ENCODE measurements at regions not wholly inside any gene's neighbourhood (a gene's known extent, or its start where the extent isn't known, plus 50 kb on each side); places are given as distances from the start of the nearest gene placed in this dataset.

GRCh38 chrX:42954880-42955279 is 176.9 kb upstream of the PPP1R2C start:
- Histone ChIP-seq H3K4me1 (ENCODE audit: control insufficient read depth, extremely low read depth, insufficient read depth, low read length) (no peaks in the 10 kb centered on the region), H3K4me3 (replicated peaks in 1 of 4; ENCODE audit: control extremely low read depth in 1 of 4, insufficient read depth in 1 of 4, low read depth in 3 of 4, low read length in 4 of 4) (no peak overlapping the region), H4K20me1 (ENCODE audit: control insufficient read depth, extremely low read depth, insufficient read depth, low read length) (no peaks in the 10 kb centered on the region), H3K27me3 (ENCODE audit: control insufficient read depth, insufficient read depth, low read length) (no peaks in the 10 kb centered on the region), H3K27ac (ENCODE audit: insufficient read depth, low read length) (no peak overlapping the region), H3K79me2 (ENCODE audit: control insufficient read depth, insufficient read depth, low read length) (no peaks in the 10 kb centered on the region), H3K9ac (ENCODE audit: insufficient read depth, low read length) (no peak overlapping the region), H3K4me2 (ENCODE audit: extremely low read depth, insufficient read depth, low read length) (no peak overlapping the region), H3K36me3 (ENCODE audit: control insufficient read depth, insufficient read depth, low read length) (no peaks in the 10 kb centered on the region), H2AFZ (ENCODE audit: low read length) (no peak overlapping the region), H3K9me3 (ENCODE audit: control insufficient read depth, insufficient read depth, low read depth, low read length) (no peaks in the 10 kb centered on the region)
- no peak for DNase-seq (ENCODE audit: low read depth in 2 of 2)
- TF ChIP-seq CTCF (conservative IDR thresholded peaks at IDR 0.05 in 1 of 2, IDR thresholded peaks at IDR 0.05 in 1 of 2; ENCODE audit: low read depth in 1 of 2, low read length in 2 of 2) (no peak), EZH2 (IDR thresholded peaks at IDR 0.05; ENCODE audit: low read length, missing control alignments) (no peak)

- H3K27me3 ChIP-seq (ENCODE audit: control insufficient read depth, insufficient read depth, low read length) = no peaks in the 10 kb centered on the region
- no peaks in the 10 kb centered on the region for H3K4me1 ChIP-seq (ENCODE audit: control insufficient read depth, extremely low read depth, insufficient read depth, low read length)
- no peaks in the 10 kb centered on the region for H4K20me1 ChIP-seq (ENCODE audit: control insufficient read depth, extremely low read depth, insufficient read depth, low read length)
- no peak overlapping the region for H3K4me2 ChIP-seq (ENCODE audit: extremely low read depth, insufficient read depth, low read length)
- TF ChIP-seq CTCF (conservative IDR thresholded peaks at IDR 0.05 in 1 of 2, IDR thresholded peaks at IDR 0.05 in 1 of 2; ENCODE audit: low read depth in 1 of 2, low read length in 2 of 2) (no peak), EZH2 (IDR thresholded peaks at IDR 0.05; ENCODE audit: low read length, missing control alignments) (no peak)
- H3K9me3 ChIP-seq (ENCODE audit: control insufficient read depth, insufficient read depth, low read depth, low read length) = no peaks in the 10 kb centered on the region
- no peak overlapping the region for H3K9ac ChIP-seq (ENCODE audit: insufficient read depth, low read length)
- no peaks in the 10 kb centered on the region for H3K79me2 ChIP-seq (ENCODE audit: control insufficient read depth, insufficient read depth, low read length)
- H3K4me3 ChIP-seq (replicated peaks in 1 of 4; ENCODE audit: control extremely low read depth in 1 of 4, insufficient read depth in 1 of 4, low read depth in 3 of 4, low read length in 4 of 4) = no peak overlapping the region
- no peak overlapping the region for H3K27ac ChIP-seq (ENCODE audit: insufficient read depth, low read length)
- H3K36me3 ChIP-seq (ENCODE audit: control insufficient read depth, insufficient read depth, low read length) = no peaks in the 10 kb centered on the region
- DNase-seq (ENCODE audit: low read depth in 2 of 2) = no peak
- H2AFZ ChIP-seq (ENCODE audit: low read length) = no peak overlapping the region
Observed at GRCh38 chrX:42955349-42955748, 177.4 kb upstream of the PPP1R2C start.

GRCh38 chrX:42967681-42968300 is 189.8 kb upstream of the PPP1R2C start:
- TF ChIP-seq EZH2 (IDR thresholded peaks at IDR 0.05; ENCODE audit: low read length, missing control alignments) (no peak), CTCF (conservative IDR thresholded peaks at IDR 0.05 in 1 of 2, IDR thresholded peaks at IDR 0.05 in 1 of 2; ENCODE audit: low read depth in 1 of 2, low read length in 2 of 2) (no peak)
- Histone ChIP-seq H3K27me3 (ENCODE audit: control insufficient read depth, insufficient read depth, low read length) (no peaks in the 10 kb centered on the region), H3K4me3 (replicated peaks in 1 of 4; ENCODE audit: control extremely low read depth in 1 of 4, insufficient read depth in 1 of 4, low read depth in 3 of 4, low read length in 4 of 4) (no peak overlapping the region), H3K36me3 (ENCODE audit: control insufficient read depth, insufficient read depth, low read length) (no peaks in the 10 kb centered on the region), H3K79me2 (ENCODE audit: control insufficient read depth, insufficient read depth, low read length) (no peaks in the 10 kb centered on the region), H4K20me1 (ENCODE audit: control insufficient read depth, extremely low read depth, insufficient read depth, low read length) (no peaks in the 10 kb centered on the region), H3K4me2 (ENCODE audit: extremely low read depth, insufficient read depth, low read length) (no peak overlapping the region), H3K9ac (ENCODE audit: insufficient read depth, low read length) (no peak overlapping the region), H3K9me3 (ENCODE audit: control insufficient read depth, insufficient read depth, low read depth, low read length) (no peaks in the 10 kb centered on the region), H3K4me1 (ENCODE audit: control insufficient read depth, extremely low read depth, insufficient read depth, low read length) (no peaks in the 10 kb centered on the region), H3K27ac (ENCODE audit: insufficient read depth, low read length) (no peak overlapping the region), H2AFZ (ENCODE audit: low read length) (no peak overlapping the region)
- peak; percentile 3 to 12 for DNase-seq (ENCODE audit: low read depth in 2 of 2)
